ENCODE measurements at regions not wholly inside any gene's neighbourhood (a gene's known extent, or its start where the extent isn't known, plus 50 kb on each side); places are given as distances from the start of the nearest gene placed in this dataset.

DNA sequence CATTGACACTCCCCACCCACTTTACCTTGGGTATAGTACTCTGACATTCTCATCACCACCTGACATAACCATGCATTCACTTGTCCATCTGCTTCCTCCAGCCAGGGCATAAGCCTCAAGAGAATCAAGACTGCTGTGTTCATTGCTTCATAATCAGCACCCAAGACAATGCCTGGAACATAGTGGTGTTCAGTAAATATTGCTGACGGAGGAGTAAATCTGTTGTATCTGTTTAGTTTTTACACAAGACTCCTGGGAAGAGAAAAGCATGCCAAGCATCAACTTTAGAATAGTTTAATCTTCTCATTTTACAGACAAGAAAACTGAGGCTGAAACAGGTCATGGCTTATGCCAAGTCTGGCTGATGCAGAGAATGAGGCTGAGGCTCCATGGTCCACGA, 173.9 kb upstream of the DUSP10 start:
- DNase-seq (ENCODE audit: low spot score): no peak
- TF ChIP-seq, protein P1, sequence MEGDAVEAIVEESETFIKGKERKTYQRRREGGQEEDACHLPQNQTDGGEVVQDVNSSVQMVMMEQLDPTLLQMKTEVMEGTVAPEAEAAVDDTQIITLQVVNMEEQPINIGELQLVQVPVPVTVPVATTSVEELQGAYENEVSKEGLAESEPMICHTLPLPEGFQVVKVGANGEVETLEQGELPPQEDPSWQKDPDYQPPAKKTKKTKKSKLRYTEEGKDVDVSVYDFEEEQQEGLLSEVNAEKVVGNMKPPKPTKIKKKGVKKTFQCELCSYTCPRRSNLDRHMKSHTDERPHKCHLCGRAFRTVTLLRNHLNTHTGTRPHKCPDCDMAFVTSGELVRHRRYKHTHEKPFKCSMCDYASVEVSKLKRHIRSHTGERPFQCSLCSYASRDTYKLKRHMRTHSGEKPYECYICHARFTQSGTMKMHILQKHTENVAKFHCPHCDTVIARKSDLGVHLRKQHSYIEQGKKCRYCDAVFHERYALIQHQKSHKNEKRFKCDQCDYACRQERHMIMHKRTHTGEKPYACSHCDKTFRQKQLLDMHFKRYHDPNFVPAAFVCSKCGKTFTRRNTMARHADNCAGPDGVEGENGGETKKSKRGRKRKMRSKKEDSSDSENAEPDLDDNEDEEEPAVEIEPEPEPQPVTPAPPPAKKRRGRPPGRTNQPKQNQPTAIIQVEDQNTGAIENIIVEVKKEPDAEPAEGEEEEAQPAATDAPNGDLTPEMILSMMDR (IDR thresholded peaks at IDR 0.05; ENCODE audit: extremely low read depth, missing control alignments): no peak

DNA sequence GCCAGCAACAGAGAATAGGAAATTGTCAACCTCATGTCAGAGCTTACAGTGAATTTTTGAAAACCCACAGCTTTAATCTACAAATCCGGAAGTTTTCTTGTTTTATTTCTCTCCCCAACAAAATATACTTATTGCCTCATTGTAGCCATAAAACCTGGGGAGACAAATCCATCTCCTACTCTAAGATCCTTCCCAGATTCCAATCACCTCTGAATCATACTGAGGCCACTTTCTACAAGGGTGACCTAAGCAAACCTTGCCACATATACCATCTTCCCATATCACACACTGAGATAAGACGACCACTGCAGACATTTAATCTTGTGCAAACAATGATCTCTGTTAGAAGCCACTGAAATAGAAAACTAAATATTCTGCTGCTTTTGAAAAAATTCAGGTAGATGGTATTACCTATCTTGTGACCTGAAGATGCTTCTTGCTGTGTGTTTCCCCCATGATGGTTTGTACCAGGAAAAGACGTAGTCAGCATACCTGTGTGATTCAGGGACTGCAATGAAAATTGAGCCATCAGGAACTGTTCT, 171.5 kb upstream of the DUSP10 start:
- no peak for DNase-seq (ENCODE audit: low spot score)
- TF ChIP-seq, protein P1 (IDR thresholded peaks at IDR 0.05; ENCODE audit: extremely low read depth, missing control alignments): no peak

DNA sequence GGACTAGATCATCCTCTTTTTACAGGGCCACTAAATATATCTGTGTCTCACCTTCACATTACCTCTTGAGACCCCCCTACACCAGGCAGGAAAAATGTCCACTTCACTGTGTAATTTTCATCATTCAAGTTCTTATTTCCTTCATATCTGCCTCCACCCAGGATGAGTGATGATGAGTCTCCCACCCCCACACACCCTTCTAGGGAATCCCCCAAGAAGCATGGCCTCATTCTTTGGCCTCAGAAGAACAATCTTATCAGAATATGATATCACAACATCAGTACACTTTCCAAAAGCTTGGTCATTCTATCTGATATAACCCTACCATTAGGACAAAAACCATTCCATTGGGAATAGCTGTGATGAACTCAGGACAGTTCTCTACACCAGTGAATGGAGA, 170.3 kb upstream of the DUSP10 start:
- TF ChIP-seq, protein P1 (IDR thresholded peaks at IDR 0.05; ENCODE audit: extremely low read depth, missing control alignments): no peak
- DNase-seq (ENCODE audit: low spot score): no peak

DNA sequence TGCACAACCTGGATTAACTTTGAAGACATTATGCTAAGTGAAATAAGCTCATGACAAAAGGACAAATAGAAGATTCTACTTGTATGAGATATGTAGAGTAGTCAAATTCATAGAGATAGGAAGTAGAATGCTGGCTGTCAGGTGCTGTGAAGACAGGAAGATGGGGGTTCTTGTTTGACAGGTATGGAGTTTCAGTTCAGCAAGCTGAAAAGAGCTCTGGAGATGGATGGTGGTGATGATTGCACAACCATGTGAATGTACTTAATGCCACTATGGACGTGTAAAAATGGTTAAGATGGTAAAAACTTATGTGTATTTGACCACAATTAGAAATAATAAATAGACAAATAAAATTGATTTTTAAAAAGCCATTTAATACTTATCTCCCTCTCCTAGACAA, 169.8 kb upstream of the DUSP10 start:
- no peak for DNase-seq (ENCODE audit: low spot score)
- TF ChIP-seq, protein P1 (IDR thresholded peaks at IDR 0.05; ENCODE audit: extremely low read depth, missing control alignments): no peak

DNA sequence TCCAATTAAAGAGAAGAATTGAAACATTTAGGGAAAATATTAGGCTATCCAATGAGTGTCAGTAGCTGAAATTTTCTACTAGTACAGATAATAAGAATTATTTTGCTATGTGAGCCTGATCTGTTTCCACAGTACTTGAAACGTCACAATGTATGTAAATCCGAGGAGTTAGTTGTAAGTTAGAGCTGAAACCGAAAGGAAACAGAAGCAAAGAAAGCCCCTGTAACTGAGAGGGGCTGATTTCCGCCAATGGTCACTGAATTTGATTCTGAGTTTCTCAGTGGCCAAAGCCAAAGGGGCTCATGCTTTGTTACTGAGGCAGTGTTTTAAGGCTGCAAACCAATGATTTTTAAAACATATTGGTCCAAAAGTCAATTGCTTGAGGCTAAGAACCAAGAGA, 168.3 kb upstream of the DUSP10 start:
- TF ChIP-seq, protein P1 (IDR thresholded peaks at IDR 0.05; ENCODE audit: extremely low read depth, missing control alignments): no peak
- no peak for DNase-seq (ENCODE audit: low spot score)

DNA sequence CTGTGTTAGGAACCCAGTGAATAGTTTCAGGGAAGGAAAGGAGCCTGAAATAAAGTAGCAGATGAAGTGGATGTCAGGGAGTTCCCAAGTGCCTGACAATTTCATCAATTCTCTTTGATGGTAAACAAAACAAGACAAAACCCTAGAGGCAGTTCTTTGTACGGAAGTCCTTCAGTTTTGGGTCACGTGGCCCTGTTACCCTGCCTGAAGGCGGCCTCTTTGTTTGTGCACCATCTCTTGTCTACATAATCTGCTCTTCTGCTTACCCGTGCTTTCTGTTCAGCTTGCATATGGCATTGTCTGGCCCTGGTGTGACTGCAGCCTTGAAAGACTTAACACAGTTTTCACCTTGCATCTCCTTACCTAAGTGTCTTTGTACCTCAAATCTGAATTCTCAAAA, 166.7 kb upstream of the DUSP10 start:
- no peak for DNase-seq (ENCODE audit: low spot score)
- TF ChIP-seq, protein P1 (IDR thresholded peaks at IDR 0.05; ENCODE audit: extremely low read depth, missing control alignments): no peak

DNA sequence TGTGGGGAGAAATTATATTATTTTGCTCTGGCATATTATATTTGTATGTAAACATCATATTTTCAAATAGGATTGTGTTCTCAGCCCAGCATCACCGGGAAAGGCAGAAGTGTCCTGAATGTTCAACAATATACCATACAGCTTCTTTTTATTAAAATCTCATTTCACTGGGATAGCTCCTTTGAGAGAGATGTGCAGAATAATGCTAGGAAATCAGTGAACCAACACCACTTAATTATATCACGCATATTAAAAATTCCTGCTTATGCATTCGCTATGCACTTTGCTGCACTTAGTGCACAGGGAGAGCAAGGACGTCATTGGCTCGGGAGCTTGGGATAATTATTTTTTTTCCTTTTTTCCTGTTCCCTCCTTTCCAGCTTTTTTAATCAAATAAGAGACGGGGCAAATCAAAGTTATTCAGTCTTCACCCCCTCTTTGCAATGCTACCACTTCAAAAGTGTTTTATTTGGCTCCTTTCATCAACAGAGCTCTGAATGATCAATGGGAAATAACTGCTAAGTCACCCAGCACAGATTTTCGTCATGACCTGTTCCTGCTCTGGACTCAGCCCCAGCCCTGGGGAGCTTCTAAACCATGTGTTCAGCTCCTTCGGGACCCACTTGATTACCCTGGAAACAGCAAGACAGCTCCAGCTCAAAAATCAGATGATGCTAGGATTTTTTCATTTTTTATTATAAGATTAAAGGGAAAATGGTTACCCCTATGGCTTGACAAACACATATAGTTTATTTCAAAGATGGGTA, 165.5 kb upstream of the DUSP10 start:
- TF ChIP-seq, protein P1 (IDR thresholded peaks at IDR 0.05; ENCODE audit: extremely low read depth, missing control alignments): no peak
- DNase-seq (ENCODE audit: low spot score): no peak

Measured in GM20000 (cell line).